ENCODE measurements at regions not wholly inside any gene's neighbourhood (a gene's known extent, or its start where the extent isn't known, plus 50 kb on each side); places are given as distances from the start of the nearest gene placed in this dataset.

DNA sequence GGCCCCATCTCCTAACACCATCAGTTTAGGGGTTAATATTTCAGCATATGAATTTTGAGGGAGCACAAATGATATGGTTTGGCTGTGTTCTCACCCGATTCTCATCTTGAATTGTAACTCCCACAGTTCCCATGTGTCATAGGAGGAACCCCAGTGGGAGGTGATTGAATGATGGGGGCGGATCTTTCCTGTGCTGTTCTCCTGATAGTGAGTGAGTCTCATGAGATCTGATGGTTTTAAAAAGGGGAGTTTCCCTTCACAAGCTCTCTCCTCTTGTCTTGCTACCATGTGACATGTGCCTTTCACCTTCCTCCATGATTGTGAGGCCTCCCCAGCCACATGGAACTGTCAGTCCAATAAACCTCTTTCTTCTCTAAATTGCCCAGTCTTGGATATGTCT, 73.8 kb upstream of the TJP1 start:
- H3K4me3 ChIP-seq (replicated peaks; ENCODE audit: insufficient read depth, low read length) = no peak overlapping the region
- H3K27me3 ChIP-seq (ENCODE audit: insufficient read depth, poor library complexity, severe bottlenecking) = no peaks in the 10 kb centered on the region
- DNase-seq (ENCODE audit: low read depth in 1 of 2, low spot score in 1 of 2) = no peak
- H3K27ac ChIP-seq (replicated peaks) = no peak overlapping the region
- TF ChIP-seq POLR2AphosphoS5 (IDR thresholded peaks at IDR 0.05; ENCODE audit: low read depth) = no peak
- TF ChIP-seq, protein P1, sequence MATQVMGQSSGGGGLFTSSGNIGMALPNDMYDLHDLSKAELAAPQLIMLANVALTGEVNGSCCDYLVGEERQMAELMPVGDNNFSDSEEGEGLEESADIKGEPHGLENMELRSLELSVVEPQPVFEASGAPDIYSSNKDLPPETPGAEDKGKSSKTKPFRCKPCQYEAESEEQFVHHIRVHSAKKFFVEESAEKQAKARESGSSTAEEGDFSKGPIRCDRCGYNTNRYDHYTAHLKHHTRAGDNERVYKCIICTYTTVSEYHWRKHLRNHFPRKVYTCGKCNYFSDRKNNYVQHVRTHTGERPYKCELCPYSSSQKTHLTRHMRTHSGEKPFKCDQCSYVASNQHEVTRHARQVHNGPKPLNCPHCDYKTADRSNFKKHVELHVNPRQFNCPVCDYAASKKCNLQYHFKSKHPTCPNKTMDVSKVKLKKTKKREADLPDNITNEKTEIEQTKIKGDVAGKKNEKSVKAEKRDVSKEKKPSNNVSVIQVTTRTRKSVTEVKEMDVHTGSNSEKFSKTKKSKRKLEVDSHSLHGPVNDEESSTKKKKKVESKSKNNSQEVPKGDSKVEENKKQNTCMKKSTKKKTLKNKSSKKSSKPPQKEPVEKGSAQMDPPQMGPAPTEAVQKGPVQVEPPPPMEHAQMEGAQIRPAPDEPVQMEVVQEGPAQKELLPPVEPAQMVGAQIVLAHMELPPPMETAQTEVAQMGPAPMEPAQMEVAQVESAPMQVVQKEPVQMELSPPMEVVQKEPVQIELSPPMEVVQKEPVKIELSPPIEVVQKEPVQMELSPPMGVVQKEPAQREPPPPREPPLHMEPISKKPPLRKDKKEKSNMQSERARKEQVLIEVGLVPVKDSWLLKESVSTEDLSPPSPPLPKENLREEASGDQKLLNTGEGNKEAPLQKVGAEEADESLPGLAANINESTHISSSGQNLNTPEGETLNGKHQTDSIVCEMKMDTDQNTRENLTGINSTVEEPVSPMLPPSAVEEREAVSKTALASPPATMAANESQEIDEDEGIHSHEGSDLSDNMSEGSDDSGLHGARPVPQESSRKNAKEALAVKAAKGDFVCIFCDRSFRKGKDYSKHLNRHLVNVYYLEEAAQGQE (IDR thresholded peaks at IDR 0.05; ENCODE audit: insufficient replicate concordance, low read depth) = no peak
- TF ChIP-seq, protein P2, sequence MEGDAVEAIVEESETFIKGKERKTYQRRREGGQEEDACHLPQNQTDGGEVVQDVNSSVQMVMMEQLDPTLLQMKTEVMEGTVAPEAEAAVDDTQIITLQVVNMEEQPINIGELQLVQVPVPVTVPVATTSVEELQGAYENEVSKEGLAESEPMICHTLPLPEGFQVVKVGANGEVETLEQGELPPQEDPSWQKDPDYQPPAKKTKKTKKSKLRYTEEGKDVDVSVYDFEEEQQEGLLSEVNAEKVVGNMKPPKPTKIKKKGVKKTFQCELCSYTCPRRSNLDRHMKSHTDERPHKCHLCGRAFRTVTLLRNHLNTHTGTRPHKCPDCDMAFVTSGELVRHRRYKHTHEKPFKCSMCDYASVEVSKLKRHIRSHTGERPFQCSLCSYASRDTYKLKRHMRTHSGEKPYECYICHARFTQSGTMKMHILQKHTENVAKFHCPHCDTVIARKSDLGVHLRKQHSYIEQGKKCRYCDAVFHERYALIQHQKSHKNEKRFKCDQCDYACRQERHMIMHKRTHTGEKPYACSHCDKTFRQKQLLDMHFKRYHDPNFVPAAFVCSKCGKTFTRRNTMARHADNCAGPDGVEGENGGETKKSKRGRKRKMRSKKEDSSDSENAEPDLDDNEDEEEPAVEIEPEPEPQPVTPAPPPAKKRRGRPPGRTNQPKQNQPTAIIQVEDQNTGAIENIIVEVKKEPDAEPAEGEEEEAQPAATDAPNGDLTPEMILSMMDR (IDR thresholded peaks at IDR 0.05; ENCODE audit: insufficient read depth, low read length) = no peak
- TF ChIP-seq SPI1 (IDR thresholded peaks at IDR 0.05; ENCODE audit: borderline replicate concordance, low read depth) = no peak
- no peak for TF ChIP-seq GABPA (IDR thresholded peaks at IDR 0.05; ENCODE audit: low read depth)

DNA sequence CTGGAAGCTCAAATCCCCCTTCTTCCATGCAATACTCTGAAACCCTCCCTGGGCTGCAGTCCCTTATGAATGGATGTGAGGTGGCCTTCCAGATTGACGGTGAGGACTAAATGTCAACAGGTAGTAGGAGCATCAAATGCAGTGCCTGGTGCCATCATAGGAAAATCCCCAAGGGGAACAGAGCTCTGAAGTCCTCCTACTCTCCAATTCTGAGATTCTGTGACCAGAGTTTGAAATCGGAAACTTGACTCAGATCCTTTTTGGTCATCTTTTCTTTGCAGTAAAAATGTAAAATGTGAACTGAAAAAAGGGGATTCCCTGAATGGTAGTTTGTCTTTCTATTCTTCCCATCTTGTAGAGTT, 68.8 kb upstream of the TJP1 start:
- TF ChIP-seq SPI1 (IDR thresholded peaks at IDR 0.05; ENCODE audit: borderline replicate concordance, low read depth) (no peak), GABPA (IDR thresholded peaks at IDR 0.05; ENCODE audit: low read depth) (no peak)
- TF ChIP-seq, protein P1 (IDR thresholded peaks at IDR 0.05; ENCODE audit: insufficient replicate concordance, low read depth) = no peak
- Histone ChIP-seq H3K27me3 (ENCODE audit: insufficient read depth, poor library complexity, severe bottlenecking) (peaks cover 9% of the 10 kb centered on the region), H3K4me3 (replicated peaks; ENCODE audit: insufficient read depth, low read length) (no peak overlapping the region), H3K27ac (replicated peaks) (no peak overlapping the region)
- no peak for DNase-seq (ENCODE audit: low read depth in 1 of 2, low spot score in 1 of 2)

DNA sequence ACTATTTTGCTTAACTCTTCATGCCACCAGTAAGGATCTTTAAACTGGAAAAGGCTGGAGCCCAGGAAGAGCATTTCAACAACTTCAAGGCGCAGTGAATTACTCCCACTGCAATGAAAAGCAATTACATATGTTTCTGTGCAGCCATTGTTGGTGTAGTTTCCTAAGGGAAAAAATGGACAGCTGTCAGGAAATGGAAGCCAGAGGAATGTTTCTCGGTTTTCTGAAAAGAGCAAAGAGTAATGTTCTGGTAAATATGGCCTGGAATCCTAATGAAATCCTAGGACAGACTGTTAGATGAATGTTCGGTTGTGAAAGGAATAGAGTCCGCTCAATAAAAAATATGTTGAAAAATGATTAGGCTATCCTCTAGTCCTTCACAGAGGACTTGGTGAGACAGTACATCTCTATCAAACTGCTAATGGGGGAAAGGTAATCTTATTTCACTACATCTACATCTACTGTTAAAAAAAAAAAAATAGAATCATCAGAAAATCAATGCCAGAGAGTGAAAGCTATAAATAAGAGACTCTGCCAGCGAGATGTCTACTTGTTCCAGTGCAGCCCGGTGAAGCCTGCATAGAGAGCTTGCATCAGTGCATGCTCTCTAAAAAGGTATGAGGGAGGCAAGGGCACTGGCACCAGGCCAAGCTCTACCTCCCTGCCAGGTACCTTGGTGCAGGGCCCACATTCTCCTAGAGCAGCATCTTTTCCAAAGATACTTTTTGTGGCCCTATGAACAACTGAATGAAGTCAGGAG, 68.2 kb upstream of the TJP1 start:
- Histone ChIP-seq H3K27ac (replicated peaks) (no peak overlapping the region), H3K27me3 (ENCODE audit: insufficient read depth, poor library complexity, severe bottlenecking) (peaks cover 9% of the 10 kb centered on the region), H3K4me3 (replicated peaks; ENCODE audit: insufficient read depth, low read length) (no peak overlapping the region)
- TF ChIP-seq GABPA (IDR thresholded peaks at IDR 0.05; ENCODE audit: low read depth) (no peak), POLR2AphosphoS5 (IDR thresholded peaks at IDR 0.05; ENCODE audit: low read depth) (no peak), SPI1 (IDR thresholded peaks at IDR 0.05; ENCODE audit: borderline replicate concordance, low read depth) (no peak)
- TF ChIP-seq, protein P1 (IDR thresholded peaks at IDR 0.05; ENCODE audit: insufficient replicate concordance, low read depth) = no peak
- TF ChIP-seq, protein P2 (IDR thresholded peaks at IDR 0.05; ENCODE audit: insufficient read depth, low read length) = no peak
- DNase-seq (ENCODE audit: low read depth in 1 of 2, low spot score in 1 of 2) = no peak
